HG03354 (cell line): ENCODE measurements at regions not wholly inside any gene's neighbourhood (a gene's known extent, or its start where the extent isn't known, plus 50 kb on each side); places are given as distances from the start of the nearest gene placed in this dataset.
A peak's percentile ranks its signal among the peaks of the same experiment; 100 is the strongest.
"Not testable (repeated sequence)": the region's sequence is repeated elsewhere in the genome, so short reads cannot be mapped to it uniquely, and the experiment has no call there.

Experiments used
- ATAC-seq: cut with Tn5 transposase; IDR thresholded peaks from one replicate; pipeline ENCODE4 v1.9.1; 2021; ENCODE audit warnings: mild to moderate bottlenecking; ENCODE audit not compliant: unreplicated experiment, poor library complexity, severe bottlenecking

DNA sequence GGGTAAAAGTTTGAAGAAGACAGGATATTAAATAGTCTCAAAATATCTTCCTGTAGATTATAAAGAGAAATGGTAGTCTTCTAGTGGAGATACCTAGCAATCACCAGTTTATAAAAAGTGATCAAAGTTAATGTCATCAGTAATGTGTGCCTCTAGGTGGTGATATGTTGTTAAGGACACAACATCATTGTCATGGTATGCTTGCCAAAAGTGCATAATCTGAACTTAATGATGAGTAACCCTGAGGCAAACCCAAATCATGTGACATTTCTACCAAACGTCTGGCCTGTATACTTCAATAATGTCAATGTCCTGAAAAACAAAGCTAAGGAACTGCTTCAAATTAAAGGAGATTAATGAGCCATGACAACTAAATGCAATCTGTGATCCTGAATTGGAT, 214.7 kb downstream of the PHLDA1 start:
- ATAC-seq, result no peak

DNA sequence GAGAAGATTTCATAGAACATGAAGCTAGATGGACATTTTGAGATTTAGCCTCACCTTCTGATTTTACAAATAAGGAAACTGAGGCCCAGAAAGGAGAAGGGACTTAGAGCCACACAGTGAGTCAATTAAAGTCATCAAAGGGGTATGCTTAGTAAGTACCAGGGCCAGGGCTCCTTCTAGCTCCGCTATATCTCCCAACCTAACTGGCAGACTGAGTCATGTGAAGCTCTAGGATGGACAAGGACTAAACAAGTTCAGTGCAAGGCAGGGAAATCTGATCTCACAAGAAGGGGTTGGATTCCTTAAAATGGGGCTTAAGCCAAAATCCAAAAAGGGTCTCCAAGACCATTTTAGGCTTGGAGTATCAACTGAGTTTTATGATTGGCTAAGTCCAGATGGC, 215.8 kb downstream of the PHLDA1 start:
- ATAC-seq, result no peak

DNA sequence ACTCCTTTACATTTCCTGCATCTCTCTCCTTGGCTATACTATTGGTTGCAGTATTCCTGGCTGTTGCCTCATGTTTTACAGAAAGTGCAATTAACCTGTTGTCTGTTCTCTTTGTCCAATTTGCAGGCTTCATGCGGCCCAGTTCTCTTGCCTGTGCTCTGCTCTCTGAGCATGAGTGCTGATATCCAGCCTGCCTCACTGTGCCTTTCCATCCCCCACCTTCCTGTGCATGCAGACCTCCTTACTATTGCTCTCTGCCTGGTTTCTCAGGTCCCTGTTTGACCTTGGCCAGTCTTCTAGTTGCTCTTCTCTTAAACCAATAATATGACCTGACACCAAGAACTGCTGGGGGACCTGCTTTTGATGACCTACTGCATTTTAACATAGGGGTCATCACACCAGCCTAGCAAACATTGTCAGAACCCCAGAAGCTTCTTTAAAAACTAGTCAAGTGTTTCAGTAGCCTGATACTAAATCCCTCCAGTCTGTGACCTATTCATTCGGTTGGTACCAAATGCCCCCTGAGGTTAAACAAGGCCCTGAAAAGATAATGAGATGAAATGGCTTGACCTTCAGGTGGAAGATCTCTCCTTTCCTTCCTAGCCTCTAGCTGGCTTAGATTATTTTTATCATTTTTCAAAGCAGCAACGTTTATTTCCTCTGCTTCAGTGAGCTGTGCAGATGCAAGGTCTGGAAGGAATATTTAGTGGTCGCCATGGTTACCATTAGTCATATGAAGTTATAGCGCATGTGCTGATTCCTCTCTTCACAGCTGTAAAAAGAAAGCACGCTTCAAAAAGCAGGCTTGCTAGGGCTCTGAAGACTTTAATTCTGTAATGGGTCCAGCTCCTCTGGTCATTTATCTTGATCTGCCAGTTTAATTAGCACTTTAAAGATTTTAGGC, 216.5 kb downstream of the PHLDA1 start:
- peak; percentile 64 for ATAC-seq

- ATAC-seq, result no peak
Observed at GRCh38 chr12:75813072-75813471, 218.5 kb downstream of the PHLDA1 start.

DNA sequence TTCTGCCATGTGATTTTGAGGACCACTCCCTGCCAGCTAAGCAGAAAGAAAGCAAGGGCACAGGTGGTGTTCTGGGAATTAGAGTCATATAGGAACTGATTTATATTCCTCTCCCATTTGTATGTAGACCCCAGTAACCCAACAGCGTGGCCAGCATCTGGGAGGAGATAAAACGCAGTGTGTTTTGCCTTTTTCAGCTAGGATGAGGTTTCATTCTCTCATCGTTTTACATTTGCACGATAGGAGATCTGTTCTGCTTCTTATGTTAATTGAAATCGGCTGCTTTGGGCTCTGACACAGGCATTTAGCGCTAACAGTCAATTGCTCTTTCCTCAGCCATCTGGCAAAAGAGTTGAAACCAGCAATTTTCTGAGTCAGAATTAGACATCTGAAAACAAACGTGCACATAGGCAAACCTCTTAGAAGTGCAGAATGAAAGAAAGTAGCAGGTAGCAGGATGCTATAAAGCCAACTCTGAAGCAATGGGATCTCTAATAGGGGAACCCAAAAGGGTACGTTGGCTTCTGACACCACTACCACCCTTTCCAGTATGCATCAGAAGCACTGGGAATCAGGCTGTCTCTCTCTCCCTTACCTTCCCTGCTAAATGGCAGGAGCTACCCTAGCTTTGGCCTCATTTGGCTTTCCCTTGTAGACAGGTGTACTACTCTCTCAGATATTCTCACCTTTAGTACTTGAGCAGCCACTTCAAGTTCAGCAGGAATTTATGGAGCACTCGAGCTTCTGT, 219.1 kb downstream of the PHLDA1 start:
- no peak for ATAC-seq

GRCh38 chr12:75809746-75810145, 221.8 kb downstream of the PHLDA1 start:
- ATAC-seq, result no peak

- no peak for ATAC-seq
Observed at GRCh38 chr12:75807494-75807893, 224.1 kb downstream of the PHLDA1 start.

DNA sequence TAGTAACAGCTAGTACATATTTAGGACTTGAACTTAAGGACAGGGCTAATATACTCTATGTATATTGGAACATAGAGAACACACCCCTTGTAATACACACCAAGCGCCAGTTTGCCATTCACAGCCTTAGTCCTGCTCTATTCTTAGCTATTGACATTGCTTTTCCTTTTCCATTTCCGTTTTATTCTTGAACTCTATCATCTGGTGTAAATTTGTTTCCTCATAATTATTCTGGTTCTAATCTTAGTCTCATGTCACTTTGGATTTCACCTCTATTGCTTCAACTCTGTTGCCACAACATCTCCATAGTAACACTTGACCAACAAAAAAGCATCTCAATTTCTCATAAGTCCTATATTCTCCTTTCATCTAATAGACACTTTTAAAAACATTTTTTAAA, 225.7 kb downstream of the PHLDA1 start:
- no peak for ATAC-seq

GRCh38 chr12:75805320-75805719, 226.3 kb downstream of the PHLDA1 start:
- no peak for ATAC-seq

DNA sequence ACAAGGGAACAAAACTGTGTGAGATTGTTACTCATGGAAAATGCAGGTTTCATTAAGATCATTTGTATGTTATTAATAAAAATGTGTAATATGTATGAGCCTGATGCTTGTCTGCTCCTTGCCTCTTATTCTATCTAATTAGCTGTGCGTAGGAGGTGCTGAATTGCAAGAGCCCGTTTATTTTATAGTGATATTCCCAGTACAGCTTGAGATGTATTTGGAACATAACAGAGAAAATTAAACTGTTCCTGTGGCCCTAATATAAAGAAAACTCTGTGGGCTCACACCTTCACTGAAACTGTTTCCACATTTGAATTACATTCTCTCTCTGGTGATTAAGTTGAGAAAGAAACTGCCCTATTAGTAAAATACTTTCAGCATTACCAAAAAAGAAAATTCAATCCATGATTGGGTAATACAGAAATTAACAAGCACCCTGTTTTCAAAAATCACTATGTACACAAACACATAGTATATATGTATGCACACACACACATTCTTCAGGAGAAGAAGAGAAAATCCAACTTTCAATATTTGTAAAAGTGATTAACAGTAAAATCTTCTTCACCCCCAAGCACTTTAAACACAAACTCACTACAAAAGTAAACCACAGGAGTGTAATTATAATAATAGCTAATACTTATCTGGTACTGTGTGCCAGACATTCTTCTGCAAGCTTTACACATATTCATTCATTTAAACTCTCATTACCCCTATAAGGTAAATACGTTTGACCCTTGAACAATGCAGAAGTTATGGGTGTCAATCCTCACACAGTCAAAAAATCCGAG, 233.2 kb downstream of the PHLDA1 start:
- ATAC-seq, result no peak

DNA sequence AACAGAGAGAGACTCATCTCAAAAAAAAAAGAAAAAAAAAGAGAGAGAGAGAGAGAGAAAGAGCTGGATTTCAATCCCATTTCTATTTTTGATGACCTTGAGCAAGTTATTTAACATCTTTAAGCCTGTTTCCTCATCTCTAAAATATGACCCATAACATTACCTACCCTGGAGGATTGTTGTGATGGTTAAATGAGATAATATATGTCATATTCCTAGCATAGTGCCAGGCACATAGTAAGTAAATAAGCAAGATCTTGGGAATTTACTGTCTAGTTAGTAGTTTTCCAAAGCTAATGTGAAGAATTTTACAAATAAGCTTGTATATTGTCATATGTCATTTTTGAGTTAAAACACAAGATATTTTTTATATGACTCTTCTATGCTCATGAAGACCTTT, 236.5 kb downstream of the PHLDA1 start:
- ATAC-seq, result no peak

- ATAC-seq, result no peak
Observed at GRCh38 chr12:75792687-75793086, 238.9 kb downstream of the PHLDA1 start.

GRCh38 chr12:75790219-75790618, 241.4 kb downstream of the PHLDA1 start:
- ATAC-seq, result no peak

DNA sequence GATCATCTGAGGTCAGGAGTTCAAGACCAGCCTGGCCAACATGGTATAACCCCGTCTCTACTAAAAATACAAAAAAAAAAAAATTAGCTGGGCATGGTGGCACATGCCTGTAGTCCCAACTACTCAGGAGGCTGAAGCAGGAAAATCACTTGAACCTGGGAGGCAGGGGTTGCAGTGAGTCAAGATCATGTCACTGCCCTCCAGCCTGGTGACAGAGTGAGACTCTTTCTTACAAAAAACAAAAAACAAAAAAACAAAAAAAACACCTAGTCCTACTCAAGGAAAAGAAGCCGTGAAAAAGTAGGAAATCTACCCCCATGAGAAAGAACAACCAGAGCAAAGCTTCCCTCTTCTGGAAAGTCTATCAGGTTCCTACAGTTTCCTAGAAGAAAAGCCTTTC, 244.4 kb downstream of the PHLDA1 start:
- ATAC-seq, result not testable (repeated sequence)

DNA sequence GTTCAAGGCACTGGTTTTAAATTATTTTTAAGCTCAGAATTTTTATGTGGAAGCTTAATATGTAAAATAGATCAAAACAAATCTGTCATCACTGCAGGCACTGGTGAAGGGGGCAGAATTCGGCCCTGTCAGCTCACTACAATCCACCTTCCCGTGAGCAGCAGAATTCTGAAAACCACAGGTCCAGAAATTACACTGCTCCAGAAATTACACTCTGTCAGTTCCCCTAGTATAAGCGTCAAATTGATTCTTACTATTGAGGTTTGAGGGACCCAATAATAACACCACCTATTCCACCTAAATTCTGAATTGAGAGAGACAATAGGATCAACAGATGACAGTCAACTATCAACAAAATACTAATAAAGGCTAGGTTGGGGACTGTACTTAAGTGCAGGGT, 245.5 kb downstream of the PHLDA1 start:
- no peak for ATAC-seq

- ATAC-seq, result no peak
Observed at GRCh38 chr12:75784591-75784990, 247.0 kb downstream of the PHLDA1 start.

- ATAC-seq, result no peak
Observed at GRCh38 chr12:75783093-75783877, 248.3 kb downstream of the PHLDA1 start.

- ATAC-seq, result no peak
Observed at GRCh38 chr12:75782069-75782581, 249.5 kb downstream of the PHLDA1 start.

GRCh38 chr12:75781532-75782046, 250.0 kb downstream of the PHLDA1 start:
- ATAC-seq, result no peak
